B cell (primary cell): ENCODE measurements at regions not wholly inside any gene's neighbourhood (a gene's known extent, or its start where the extent isn't known, plus 50 kb on each side); places are given as distances from the start of the nearest gene placed in this dataset.

ENCODE experiments used
- CTCF ChIP-seq: fragments of 200-600 bp; IDR thresholded peaks from one replicate; pipeline ENCODE4 v1.8.0; 2022; ENCODE audit warnings: antibody characterized with exemption, mild to moderate bottlenecking
- EZH2 ChIP-seq: IDR thresholded peaks from 2 replicates; pipeline ENCODE4 v1.6.1; 2012; ENCODE audit warnings: borderline replicate concordance, low read depth, mild to moderate bottlenecking, moderate library complexity, low read length; ENCODE audit not compliant: insufficient read depth, poor library complexity, severe bottlenecking

- TF ChIP-seq CTCF (no peak), EZH2 (no peak)
Observed at GRCh38 chr17:12421646-12422306, 243.9 kb upstream of the MYOCD start.
